ENCODE measurements at regions not wholly inside any gene's neighbourhood (a gene's known extent, or its start where the extent isn't known, plus 50 kb on each side); places are given as distances from the start of the nearest gene placed in this dataset.

- H2BK15ac ChIP-seq (ENCODE audit: low read depth, low read length): no peak overlapping the region
- Mint-ChIP-seq H3K4me1 (peaks cover 14% of the 10 kb centered on the region in 2 experiments), H3K9me3 (no peaks in the 10 kb centered on the region)
Observed at GRCh38 chr2:226420646-226421045, 379.0 kb downstream of the IRS1 start.

More at GRCh38 chr2:226420646-226421045, 379.0 kb downstream of the IRS1 start:
- Histone ChIP-seq H2AFZ (ENCODE audit: low read length) (no peak overlapping the region), H3K27me3 (ENCODE audit: insufficient read depth, low read length) (no peaks in the 10 kb centered on the region), H3K4me1 (ENCODE audit: insufficient read depth, low read length) (peaks cover 3% of the 10 kb centered on the region; the same call in 1 of the 2 replicates), H2BK5ac (ENCODE audit: insufficient read length, low read length) (no peak overlapping the region), H3K27ac (ENCODE audit: insufficient read length, low read depth, low read length) (no peak overlapping the region), H3K4me2 (ENCODE audit: insufficient read depth, insufficient read length, low read length) (no peak overlapping the region), H4K91ac (ENCODE audit: insufficient read length, low read depth, low read length) (no peak overlapping the region), H3K9ac (ENCODE audit: extremely low read depth, insufficient read length, low read length) (no peak overlapping the region), H4K5ac (ENCODE audit: insufficient read length, low read depth, low read length) (no peak overlapping the region), H3K4ac (ENCODE audit: low read depth, low read length) (no peak overlapping the region), H2BK12ac (ENCODE audit: insufficient read length, low read depth, low read length) (no peak overlapping the region), H3K23me2 (ENCODE audit: insufficient read length, low read depth, low read length, poor library complexity, severe bottlenecking) (no peaks in the 10 kb centered on the region), H3K79me2 (ENCODE audit: insufficient read depth, low read length) (no peaks in the 10 kb centered on the region), H3T11ph (ENCODE audit: low read length) (no peak overlapping the region), H3K23ac (ENCODE audit: insufficient read length, low read depth, low read length) (no peak overlapping the region), H2AK5ac (ENCODE audit: insufficient read length, low read length) (no peak overlapping the region), H3K14ac (ENCODE audit: insufficient read depth, low read length) (no peak overlapping the region), H2BK120ac (ENCODE audit: low read depth, low read length, poor library complexity, severe bottlenecking) (no peak overlapping the region), H4K20me1 (ENCODE audit: control insufficient read depth, insufficient read depth, insufficient read length) (no peaks in the 10 kb centered on the region), H3K9me3 (ENCODE audit: control insufficient read depth, low read depth, low read length) (no peaks in the 10 kb centered on the region), H4K8ac (replicated peaks; ENCODE audit: insufficient read length, low read depth, low read length) (no peak overlapping the region), H3K79me1 (ENCODE audit: insufficient read depth, low read depth, low read length, poor library complexity, severe bottlenecking) (no peaks in the 10 kb centered on the region), H3K56ac (ENCODE audit: insufficient read length, low read depth, low read length) (no peak overlapping the region), H3K18ac (ENCODE audit: insufficient read length, low read depth, low read length) (no peak overlapping the region), H2BK20ac (ENCODE audit: low read depth, low read length, poor library complexity, severe bottlenecking) (no peak overlapping the region)
- H3K4me3 Mint-ChIP-seq: no peak overlapping the region
- H3K27ac Mint-ChIP-seq: no peak overlapping the region
- H3K36me3 Mint-ChIP-seq (ENCODE audit: insufficient read depth in 1 of 3, low read depth in 3 of 3): no peaks in the 10 kb centered on the region
- DNase-seq: no peak
- no peak for TF ChIP-seq CTCF (conservative IDR thresholded peaks at IDR 0.05)
- H3K27me3 Mint-ChIP-seq (ENCODE audit: low read depth): no peaks in the 10 kb centered on the region

Measured in H9 (cell line).